HG03442 (cell line): ENCODE measurements at regions not wholly inside any gene's neighbourhood (a gene's known extent, or its start where the extent isn't known, plus 50 kb on each side); places are given as distances from the start of the nearest gene placed in this dataset.
"Not testable (repeated sequence)": the region's sequence is repeated elsewhere in the genome, so short reads cannot be mapped to it uniquely, and the experiment has no call there.

Experiments
- ATAC-seq: cut with Tn5 transposase; IDR thresholded peaks from one replicate; pipeline ENCODE4 v1.9.1; 2021; ENCODE audit warnings: mild to moderate bottlenecking, moderate library complexity; ENCODE audit not compliant: unreplicated experiment

DNA sequence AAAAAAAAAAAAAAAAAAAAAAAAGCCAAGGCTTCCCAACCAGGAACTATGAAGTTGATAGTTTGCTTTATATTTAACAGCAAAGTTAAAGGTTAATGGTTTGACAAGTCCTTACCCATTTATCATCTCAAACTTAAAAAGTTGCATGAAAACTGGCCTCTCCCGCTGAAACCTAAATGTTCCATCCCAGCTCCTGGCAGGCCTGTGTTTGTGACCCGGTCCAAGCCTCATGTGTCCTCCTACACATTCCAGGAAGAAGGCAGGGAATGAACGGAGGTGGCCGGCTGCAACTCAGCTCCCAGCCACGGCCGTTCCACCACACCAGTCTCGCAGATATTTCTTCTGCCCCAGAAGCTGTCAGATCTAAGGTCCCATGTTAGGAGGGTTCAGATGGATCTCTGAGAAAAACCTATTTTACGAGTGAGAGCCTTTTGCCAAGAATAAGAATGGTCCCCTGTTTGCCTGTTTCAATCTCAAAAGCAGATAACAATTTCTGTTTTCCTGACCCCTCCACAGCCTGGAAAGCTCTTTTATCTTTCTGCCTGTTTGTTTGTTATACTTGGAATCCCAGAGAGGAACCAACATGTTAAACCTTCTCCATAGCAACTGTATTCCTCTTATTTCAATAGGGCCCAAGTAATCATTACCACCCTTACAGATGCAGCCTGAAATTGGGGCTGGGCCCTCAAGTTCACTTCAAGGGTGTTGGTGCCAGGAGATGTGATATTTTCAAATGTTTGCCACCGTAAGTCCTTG is 56.5 kb downstream of the KCTD12 start:
- no peak for ATAC-seq

DNA sequence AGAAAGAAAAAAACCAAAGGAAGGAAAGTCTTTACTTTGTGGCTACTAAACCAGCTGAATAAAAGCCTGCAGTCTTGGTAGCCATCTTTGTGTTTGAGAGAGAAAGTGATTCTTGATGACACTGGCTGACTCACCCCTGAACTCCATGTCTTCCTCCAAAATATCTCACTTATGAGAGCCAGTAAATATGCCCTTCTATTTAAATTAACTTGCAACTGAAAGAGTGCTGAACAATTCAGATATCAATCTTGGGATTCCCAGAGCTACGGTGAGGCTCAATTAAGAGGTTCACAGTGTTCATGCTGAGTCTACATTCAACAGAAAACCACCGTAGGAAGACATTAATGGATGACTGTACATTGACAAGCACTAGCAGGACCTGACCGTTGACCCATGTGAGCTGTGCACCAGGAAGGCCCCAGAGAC is 57.9 kb downstream of the KCTD12 start:
- ATAC-seq, result peak; percentile 68

DNA sequence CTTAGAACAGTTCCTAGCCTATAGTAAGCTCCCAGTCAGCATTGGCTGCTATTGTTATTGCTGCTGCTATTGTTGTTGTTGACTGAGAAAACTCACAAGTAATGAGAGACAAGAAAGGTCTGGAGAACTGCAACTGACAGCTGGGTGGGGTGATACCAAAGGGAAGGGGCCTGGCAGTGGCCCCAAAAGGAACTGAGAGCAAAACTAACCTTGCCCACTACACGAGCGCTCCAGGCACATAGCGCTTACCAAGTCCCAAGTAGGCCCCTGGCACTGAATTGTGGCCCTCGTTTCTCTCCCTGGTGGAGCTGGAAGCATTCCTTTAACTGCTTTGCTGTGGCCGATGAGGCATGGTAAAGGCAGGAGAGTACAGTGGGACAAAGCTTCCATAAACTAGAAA is 59.7 kb downstream of the KCTD12 start:
- ATAC-seq, result no peak

DNA sequence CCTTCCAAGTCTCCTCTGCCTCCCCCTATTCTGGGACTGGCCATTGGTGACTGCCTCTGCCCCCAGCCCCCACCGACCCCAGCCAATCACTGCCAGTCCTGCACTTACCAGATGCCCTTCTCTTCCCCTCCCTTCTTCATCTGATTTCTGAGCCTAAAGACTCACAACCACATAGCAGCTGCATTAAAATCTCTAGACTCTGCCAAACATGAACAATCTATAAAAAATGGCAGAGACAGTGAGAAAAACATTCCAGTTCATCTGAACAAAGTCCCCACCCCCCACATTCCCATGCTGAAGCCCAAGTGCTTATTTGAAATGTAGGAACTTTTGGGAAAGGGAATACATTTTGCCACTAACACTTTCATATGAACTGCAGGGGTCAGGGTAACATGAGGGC is 60.8 kb downstream of the KCTD12 start:
- no peak for ATAC-seq

DNA sequence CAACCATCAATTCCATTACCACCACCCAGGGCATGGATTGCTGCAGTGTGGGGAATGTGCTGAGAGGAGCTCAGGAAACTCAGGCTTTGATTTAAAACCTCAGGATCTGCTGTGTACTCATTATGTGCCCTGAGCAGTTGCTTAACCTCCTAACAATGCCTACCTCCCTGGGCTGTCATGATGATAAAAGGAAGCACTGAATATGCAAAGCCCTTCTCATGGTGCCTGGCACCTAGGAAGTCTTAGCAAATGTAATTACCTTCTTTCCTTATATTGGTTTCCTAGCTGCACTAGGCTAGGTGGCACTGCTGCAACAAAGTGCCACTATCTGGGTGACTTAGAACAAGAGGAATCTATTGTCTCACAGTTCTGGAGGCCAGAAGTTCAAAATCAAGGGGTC is 62.2 kb downstream of the KCTD12 start:
- no peak for ATAC-seq

DNA sequence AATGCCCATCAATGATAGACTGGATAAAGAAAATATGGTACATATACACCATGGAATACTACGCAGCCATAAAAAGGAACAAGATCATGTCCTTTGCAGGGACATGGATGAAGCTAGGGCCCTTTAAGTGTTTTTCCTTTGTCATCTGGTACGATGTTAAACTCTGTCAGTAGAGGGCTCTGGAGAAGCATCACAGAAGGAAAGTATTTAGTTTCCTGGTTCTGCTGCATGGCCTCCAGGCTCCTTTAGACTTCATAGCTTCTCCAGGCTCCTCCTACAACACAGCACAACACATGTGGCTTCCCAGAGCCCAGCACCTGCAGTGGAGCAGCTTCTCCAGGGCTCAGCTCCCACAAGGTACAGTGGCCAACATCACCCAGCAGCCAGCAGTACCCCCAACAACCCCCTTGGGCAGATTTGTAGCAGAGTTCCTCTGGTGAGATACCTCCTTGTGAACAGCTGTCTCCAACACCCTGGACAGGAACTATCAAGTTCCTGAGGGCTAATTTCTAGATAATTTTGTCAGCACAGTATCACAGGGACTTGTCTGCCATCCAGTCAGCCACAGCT is 63.4 kb downstream of the KCTD12 start:
- peak; percentile 77 for ATAC-seq

DNA sequence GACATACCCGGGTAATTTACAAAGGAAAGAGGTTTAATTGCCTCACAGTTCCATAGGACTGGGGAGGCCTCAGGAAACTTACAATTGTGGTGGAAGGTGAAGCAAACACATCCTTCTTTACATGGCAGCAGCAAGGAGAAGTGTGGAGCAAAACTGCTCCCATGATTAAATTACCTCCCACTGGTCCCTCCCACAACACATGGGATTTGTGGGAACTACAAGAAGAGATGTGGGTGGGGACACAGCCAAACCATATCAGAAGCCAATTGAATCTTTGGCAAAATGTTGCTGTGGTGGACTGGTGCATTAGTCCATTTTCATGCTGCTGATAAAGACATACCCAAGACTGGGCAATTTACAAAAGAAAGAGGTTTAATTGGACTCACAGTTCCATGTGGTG is 65.0 kb downstream of the KCTD12 start:
- ATAC-seq, result not testable (repeated sequence)

DNA sequence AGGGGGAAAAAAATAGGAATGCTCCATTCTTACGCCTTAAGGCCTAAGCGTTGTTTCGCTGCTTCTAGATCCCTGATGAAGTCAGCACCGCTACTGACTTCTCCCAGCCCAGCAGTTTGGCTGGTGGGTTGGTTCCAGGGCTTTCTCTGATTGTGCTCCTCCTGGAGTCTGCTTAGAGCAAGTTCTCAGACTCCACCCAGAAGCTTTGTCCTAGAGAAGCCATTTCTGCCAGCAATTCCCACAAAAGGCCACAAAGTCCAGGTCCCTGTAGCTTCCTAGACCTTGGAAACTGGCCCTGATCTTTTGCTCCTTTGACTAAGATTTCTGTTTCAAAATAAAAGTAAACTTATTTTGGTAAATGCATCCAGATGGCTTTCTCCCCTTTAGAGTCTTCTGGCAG is 65.4 kb downstream of the KCTD12 start:
- ATAC-seq, result no peak

DNA sequence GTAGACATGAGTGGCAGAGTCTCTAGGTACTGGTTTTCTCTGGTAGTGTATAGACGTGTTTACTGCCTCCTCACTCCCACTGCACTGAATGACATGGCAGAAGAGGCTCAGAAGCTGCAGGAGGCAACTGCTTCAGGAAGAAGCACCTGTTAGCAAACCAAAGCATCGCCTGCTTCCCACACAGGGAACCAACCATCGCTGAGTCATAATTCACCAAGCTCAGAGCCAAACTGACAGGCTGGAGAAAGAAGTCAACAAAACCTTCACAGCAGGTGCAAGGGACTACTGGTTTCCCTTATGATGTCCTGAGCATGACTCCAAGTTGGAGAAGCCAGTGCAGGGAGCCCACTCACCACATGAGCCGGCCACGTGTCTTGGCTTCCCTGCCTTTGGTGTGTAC is 69.8 kb downstream of the KCTD12 start:
- ATAC-seq, result peak; percentile 63

DNA sequence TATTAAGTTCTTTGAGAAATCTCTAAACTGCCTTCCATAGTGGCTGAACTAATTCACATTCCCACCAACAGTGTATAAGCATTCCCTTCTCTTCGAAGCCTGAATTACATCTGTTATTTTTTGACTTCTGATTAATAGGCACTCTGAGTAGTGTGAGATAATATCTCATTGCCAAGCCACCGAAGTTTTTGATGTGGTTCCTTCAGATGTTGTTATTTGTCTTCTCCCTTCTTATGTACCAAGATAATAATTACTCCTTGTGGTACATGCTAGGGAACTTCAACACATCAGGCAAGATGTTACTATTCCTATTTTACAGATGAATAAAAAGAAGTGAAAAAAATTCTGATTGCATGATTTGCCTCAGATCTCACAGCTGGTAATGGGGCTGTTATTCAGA is 70.9 kb downstream of the KCTD12 start:
- ATAC-seq, result no peak

DNA sequence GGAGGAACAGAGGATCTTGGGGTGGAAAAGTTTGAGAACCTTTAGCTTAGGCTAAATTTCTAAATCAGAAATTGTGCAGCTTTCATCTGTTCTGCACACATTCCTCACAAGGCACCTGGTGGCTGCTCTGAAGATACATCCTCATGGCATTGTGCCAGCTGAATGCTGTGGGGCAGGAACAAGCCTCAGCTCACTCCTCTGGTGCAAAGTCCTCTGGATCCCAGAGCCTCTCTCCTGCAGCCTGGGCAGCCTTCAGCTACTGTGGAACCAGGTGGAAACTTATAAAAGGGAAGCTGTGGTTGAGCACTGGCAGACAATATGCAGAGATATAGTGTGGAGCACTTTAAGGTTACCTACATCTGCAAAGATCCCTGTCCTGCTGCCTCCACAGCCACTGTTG is 72.3 kb downstream of the KCTD12 start:
- ATAC-seq, result no peak

DNA sequence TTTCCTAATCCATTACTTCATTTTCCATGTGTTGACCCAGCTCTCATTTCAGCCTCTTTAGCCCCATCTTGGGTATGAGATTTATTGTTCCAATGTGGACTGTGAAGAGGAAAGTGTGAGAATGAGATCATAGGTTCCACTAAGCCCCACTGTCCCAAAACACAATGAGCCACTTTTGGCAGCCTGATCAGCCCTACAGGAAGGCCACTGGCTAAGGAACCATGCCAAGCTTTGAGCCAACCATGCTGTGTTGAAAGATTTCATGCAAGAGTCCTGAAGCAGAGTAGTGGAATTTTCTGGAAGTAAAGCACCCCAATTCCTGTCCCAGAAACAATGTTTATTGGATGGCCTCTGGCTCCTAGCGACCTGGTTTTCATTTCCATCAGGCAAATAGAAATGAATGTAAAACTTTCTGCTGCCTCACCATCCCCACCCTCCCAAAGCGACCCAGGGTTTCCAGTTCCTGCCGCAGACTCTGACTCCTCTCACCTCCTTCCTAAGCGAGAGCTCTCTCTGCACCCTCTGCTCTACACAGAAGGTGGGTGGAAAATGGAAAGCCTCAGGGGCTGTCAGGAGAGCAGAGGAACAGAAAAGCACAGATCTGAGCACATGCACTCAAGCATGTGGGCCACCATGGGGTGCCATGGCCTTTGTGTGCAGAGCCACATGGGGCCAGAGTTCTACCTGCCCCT is 73.1 kb downstream of the KCTD12 start:
- ATAC-seq, result no peak

DNA sequence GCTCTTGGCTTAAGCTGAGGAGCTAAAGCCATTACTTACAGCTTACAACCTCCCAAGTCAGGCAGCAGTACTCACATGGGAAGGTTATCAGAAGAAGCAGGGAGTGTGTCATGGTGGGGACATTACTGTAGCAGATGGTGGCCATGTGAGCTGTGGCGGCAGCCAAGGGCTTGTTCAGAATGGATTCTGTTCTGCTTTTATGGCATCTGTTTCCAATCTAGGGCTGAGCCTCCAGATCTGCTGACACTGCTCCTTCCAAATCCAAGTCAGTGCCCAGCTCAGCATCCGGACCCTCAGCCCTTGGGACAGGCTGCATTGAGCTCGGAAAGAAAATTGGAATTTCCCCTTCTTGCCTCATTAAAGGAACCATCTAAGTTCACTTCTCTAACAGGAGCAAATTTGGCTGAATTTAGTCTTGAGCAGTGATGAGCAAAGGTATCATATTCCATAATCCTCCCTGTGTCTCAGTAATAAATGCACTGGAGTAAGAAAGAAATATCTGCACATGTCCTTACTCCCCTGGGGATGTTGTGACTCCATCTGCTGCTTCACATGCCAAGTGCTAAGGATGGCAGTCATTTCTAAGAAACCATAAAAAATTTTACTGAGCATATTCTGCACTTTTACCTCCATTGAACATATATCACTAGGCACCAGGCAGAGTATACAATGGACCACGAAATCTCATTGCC is 73.9 kb downstream of the KCTD12 start:
- ATAC-seq, result no peak

DNA sequence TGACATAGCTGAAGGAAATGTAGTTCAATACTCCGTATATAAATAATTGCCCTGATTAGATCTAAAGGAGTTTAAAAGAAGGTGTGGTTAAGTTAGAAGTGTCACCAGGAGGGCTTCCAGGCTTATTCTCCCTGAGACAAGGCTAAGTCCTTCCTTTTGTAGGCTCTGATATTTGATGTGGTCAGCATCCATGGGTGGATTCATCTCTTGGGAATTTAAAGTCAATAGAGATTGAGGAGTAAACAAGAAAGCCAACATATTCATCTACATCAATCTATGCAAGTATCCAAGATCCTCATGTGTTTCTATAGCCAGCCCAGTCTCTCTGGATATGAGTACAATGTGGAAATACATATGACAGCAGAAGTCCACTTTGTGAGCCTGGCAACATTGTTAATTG is 76.8 kb downstream of the KCTD12 start:
- no peak for ATAC-seq

DNA sequence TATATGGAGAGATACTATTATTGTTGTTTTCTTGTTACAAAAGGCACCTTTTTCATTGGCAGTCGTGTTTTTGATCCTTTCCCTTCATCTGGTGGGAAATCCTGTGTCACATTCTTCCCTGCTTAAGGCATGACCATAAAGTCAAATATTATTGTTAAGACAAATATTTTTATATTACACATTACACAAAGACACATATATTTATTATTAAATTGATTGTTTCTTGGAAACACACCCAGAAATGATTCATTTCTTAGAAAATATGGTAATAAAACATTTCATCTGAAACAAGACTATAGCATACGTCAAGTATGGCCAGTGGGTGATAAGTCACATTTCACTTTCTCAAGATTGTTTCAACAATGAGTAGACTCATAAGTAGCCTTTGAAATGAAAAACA is 77.3 kb downstream of the KCTD12 start:
- no peak for ATAC-seq

DNA sequence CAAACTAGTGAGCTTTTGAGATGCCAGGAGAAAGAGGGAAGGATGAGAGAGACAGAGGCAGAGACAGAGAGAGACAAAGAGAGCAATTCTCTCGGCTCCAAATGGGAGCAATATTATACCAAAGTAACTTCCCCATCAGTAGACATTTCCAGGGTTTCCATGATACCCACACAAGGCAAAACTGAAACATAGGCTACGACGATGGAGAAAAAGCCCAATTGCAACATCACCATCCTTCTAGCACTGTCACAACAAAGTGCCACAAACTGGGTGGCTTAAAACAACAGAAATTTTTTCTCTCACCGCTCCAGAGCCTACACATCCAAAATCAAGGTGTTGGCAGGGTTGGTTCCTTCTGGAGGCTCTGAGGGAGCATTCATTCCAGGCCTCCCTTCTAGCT is 81.4 kb downstream of the KCTD12 start:
- ATAC-seq, result no peak

DNA sequence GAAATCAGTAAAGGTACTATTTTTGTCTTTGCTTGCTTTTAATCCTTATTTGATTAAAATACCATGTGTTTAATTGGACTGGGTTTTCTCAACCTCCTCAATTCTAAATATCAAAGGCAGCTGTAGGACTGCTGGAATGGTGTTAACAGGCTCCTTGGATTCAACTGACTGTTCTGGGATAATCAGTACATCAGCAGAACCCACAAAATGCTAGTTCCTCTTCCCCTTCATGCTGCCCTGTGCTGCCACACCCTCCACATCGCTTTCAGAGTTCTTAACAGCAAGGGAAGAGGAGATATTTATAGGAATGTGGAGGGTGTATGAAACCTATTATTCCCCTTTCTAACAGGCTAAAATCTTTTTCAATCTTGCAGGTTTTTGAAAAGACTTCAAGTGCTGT is 82.4 kb downstream of the KCTD12 start:
- no peak for ATAC-seq

DNA sequence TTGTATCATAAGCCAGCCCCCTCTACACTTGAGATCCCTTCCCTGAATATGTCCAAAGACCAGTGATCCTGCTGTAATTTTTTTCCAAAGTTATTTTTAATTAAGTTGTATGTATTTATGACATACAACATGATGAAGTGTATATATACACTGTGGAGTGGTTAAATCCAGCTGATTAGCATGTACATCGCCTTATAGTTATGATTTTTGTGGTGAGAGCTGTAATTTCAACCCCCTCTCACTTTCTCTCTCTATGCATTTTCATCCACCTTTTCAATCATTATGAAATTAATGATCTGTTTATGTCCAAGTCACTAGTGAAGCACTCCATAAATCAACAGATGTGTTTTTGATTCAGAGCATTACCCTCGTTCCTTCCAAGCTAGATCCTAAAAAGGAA is 85.3 kb downstream of the KCTD12 start:
- no peak for ATAC-seq

DNA sequence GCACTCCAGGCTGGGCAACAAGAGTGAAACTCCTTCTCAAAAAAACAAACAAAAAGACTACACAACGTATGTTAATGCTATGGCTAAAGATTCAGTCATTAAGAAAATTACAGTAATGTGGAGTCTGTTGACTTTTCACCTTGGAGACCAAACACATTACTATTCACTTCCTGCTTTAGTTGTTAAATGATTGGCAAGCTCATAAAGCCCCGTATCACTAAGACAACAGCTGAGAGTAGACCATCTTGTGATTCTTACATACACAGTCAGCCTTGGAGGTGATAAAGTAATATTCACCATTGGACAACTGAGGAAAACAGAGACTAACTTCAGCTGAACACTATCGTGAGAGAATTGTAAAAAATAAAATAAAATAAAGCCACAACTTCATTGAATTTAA is 86.5 kb downstream of the KCTD12 start:
- ATAC-seq, result no peak

DNA sequence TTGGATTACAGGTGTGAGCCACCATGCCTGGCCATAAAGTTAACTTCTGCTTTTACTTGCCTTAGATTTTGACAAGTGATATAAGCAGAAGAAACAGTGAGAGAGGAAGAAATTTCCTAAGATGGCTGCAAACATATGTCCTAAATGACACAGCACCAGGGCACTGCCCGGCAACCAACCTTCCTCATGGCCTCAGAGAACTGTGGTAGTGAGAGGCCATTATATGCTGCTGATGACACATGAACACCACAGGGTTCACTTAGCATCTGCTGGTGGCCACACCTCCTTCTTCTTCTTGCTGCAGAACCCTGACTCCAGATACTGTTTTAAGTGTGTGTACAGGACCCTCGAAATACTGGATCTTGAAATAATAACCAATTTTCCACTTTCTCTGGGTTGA is 88.2 kb downstream of the KCTD12 start:
- no peak for ATAC-seq

DNA sequence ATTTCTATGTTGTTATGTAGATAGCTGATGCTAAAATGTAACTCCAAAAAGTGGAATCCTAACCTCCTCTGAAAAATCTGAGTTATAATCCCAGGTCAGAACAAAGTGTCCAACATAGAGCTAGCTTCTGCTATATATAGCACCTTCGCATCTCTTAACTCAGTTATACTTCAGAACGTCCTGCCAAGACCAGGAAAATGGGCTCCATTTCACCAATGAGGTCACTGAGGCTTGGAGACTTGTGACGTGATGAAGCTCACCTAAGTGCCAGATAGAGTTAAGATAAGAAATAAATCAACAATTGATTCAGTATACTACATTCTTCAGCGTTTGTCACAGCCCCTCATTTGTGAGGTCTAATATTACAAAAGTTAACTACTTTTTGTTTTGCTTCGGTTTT is 88.8 kb downstream of the KCTD12 start:
- ATAC-seq, result no peak

DNA sequence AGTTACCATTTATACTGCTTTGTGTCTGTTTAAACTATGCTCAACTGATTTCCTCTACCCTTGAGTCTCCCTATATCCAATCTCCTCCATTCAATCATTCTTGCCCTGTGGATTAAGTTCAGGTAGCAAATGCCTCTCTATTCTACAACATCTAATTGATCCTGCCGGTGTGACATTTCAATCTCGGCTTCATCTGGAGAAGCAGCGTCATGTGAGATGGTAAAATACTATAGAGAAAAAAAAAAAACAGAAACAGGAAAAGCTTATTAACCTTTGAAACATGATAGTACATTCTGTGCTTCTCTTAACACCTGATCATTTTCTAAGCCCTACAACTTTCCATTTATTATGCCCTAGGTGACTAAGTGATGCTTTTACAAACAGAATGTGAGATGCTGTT is 89.4 kb downstream of the KCTD12 start:
- no peak for ATAC-seq
